ENCODE measurements at regions not wholly inside any gene's neighbourhood (a gene's known extent, or its start where the extent isn't known, plus 50 kb on each side); places are given as distances from the start of the nearest gene placed in this dataset.

DNA sequence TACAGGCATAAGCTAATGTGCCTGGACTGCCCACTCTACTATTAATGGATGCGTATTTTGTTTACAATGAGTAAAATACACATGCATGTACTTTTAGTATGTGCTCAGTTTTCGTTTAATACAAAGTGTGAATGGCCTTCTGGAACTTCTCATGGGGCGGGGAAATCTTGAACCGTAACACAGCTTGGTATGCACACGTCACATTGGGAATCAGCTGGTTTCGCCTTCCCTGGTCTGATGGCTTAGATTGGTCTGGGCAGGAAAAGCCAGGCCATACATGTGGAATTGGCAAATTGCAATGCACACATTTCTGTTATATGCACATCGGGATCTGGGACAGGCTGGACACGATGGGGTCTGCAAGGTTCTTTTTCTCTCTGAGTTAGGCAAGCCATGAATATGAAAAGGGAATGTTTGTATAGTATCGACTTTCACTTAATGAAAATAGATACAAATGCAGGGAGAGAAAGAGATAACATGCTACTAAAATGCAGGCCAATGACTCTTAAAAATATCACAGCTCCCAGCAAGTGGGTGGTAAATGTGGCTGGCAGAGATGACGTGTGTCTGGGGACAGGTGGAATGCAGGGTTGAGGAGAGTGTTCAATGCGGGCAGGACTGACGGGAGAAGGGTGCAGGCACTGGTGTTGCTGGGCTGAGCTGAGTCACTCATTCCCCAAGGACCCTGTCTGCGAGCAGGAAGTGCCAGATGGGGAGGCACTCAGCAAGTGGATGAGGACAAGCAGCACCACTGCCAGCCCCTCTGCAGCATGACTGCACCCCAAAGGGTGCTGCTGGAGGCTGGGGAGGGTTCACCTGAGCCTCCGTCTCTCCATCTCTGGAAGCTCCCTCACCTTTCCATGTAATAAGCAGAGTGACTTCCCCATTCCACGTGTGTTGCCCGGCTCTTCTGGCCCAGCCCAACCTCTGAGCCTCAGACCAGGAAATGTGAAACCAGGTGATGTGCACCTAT lies 204.0 kb upstream of the GPR12 start:
- Mint-ChIP-seq H3K9me3 (no peaks in the 10 kb centered on the region), H3K27me3 (peaks cover 3% of the 10 kb centered on the region), H3K4me1 (no peaks in the 10 kb centered on the region), H3K4me3 (no peak overlapping the region), H3K36me3 (no peaks in the 10 kb centered on the region), H3K27ac (no peak overlapping the region)
- no peak for DNase-seq

DNA sequence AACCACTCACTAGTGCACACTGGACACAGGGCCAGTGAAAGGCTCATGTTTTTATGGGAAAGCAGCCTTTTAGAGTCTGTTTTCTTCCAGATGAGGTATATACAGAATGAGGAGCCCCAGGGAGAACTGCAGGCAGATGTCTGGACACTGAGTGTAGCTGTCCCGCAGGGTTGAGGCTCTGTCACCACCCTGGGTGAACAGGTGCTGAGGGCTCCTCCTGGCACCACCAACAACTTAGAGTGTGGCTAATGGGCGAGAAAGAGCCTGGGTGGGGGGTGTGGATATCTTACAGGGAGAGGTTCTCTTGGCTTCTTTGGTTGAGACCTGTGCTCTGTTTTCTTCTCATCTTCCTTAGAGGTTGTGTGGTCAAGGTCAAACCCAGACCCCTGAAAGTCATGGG lies 202.1 kb upstream of the GPR12 start:
- H3K4me3 Mint-ChIP-seq, result no peak overlapping the region
- H3K27ac Mint-ChIP-seq, result no peak overlapping the region
- no peaks in the 10 kb centered on the region for H3K4me1 Mint-ChIP-seq
- H3K9me3 Mint-ChIP-seq, result no peaks in the 10 kb centered on the region
- peaks cover 3% of the 10 kb centered on the region for H3K27me3 Mint-ChIP-seq
- no peaks in the 10 kb centered on the region for H3K36me3 Mint-ChIP-seq
- DNase-seq, result no peak

DNA sequence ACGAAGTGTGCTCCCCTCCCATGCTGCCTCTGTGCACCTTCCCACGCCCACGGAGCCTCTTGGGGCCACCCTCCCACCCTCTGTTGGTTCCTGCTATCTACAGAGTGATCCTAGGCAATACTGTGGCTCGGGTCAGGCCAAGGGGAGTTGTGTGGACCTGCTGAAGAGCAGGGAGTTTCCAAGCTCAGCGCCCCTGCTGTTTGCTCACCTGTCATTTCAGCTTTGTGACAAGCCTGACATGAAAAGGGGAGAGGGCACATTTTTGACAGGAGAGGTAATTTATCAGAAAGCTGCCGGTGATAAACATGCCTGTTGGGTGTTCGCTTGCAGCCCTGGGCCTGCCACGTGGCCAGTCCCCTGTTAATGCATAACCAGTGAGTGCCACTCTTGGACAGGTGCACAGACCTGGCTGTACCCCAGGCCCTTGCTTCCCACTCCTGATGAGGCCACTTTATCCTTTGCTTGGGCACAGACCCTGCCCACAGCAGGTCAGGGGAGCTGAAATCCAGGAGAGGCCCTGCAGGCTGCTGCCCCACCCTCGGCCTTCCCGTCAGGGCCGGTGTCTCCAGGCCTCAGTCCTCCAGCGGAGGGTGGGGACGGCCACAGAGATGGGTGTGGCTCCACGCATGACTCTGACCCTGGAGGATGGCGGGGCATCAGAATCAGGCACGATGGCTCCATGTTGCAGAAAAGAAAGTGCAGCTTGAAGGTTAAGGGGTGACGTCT lies 201.5 kb upstream of the GPR12 start:
- Mint-ChIP-seq H3K4me1 (no peaks in the 10 kb centered on the region), H3K27ac (no peak overlapping the region), H3K9me3 (no peaks in the 10 kb centered on the region), H3K36me3 (no peaks in the 10 kb centered on the region), H3K4me3 (no peak overlapping the region), H3K27me3 (peaks cover 3% of the 10 kb centered on the region)
- no peak for DNase-seq

DNA sequence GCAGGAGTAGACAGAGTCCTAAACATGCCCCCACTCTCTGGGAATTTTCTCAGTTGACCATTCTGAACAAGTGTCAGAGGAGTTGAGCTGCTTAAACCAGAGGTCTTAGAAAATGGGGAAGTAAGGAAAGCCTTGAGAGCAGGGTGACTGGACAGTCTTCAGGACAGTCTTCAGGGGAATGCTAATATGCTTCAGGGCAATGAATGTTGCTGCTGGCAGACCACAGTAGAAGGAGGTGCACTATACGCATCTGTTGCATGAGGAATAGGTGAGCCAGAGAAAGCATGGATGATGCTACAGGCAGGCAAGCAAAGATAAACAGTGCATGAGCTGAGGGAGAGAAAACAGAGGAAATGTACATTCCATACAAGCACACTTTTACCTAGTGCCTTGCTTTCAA lies 196.6 kb upstream of the GPR12 start:
- H3K36me3 Mint-ChIP-seq, result no peaks in the 10 kb centered on the region
- H3K27me3 Mint-ChIP-seq, result peaks cover 11% of the 10 kb centered on the region
- H3K4me3 Mint-ChIP-seq, result no peak overlapping the region
- no peak overlapping the region for H3K27ac Mint-ChIP-seq
- no peaks in the 10 kb centered on the region for H3K9me3 Mint-ChIP-seq
- no peak for DNase-seq
- no peaks in the 10 kb centered on the region for H3K4me1 Mint-ChIP-seq

DNA sequence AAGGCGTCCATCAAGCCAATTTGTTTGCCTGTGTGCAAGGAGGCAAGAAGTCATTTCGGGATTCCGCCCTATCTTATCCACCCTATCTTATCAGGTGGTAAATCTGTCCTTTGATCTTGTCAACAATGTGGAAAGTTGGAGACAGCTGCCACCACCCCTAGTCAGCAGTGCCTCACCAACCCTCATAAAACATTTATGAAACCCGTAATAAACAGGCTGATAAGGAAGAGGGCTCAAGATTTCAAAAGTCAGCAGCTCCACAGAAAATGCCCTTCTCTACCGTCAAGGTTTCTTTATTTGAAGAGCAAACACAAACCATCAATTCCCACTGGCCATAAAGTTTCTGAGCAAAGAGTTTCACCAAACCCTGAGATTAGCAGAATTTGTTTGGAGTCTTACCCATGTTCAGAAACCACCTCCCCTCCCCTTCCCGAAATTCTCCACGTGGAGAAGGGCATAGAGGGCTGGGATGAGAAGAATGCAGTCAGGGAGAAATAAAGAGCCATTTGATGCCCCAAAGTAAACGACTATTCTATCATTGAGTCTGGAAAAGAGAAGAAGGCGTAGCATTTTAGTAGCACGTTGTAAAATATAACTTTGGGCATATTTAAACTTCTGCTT lies 196.0 kb upstream of the GPR12 start:
- no peaks in the 10 kb centered on the region for H3K4me1 Mint-ChIP-seq
- peaks cover 11% of the 10 kb centered on the region for H3K27me3 Mint-ChIP-seq
- DNase-seq, result no peak
- H3K36me3 Mint-ChIP-seq, result no peaks in the 10 kb centered on the region
- no peak overlapping the region for H3K4me3 Mint-ChIP-seq
- H3K9me3 Mint-ChIP-seq, result no peaks in the 10 kb centered on the region
- no peak overlapping the region for H3K27ac Mint-ChIP-seq

DNA sequence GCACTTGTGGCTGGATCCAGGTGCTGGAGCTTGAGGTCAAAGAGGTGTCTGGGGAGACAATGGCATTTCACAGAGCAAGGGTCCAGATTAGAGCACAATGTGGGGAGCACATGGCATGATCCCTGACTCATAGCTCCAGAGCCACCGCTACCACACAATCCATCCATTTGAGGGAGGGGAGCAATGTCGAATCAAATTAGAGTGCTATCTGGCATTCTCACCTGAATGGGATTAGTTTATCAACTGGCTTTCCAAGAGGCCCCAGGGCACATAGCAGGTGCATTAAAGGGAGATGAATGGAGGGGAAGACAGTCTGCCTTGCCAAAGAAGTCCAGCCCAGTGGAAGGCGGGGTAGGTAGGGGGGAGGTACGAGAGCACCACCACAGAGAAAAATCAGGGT lies 194.4 kb upstream of the GPR12 start:
- Mint-ChIP-seq H3K4me1 (no peaks in the 10 kb centered on the region), H3K9me3 (no peaks in the 10 kb centered on the region), H3K27me3 (peaks cover 8% of the 10 kb centered on the region), H3K27ac (no peak overlapping the region), H3K4me3 (no peak overlapping the region), H3K36me3 (no peaks in the 10 kb centered on the region)
- no peak for DNase-seq

DNA sequence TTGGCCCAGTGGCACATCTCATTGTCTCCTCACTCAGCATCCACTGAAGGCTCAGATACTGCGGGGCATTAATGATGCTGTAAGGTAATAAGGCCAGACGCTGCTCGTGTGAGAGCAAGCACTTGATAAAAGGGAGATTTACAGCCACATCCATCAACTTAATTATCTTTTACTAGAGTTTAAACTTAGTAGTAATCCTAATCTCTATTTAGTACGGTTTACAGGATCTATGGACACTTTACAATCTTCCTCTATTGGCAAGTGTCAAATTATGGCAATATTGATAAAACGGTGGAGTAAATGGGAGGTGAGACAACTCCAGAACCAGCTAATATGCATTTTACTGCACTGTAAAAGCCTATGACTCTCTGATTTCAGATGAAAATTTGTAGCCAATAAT lies 192.7 kb upstream of the GPR12 start:
- no peaks in the 10 kb centered on the region for H3K36me3 Mint-ChIP-seq
- H3K27ac Mint-ChIP-seq, result no peak overlapping the region
- H3K4me3 Mint-ChIP-seq, result no peak overlapping the region
- no peak for DNase-seq
- no peaks in the 10 kb centered on the region for H3K9me3 Mint-ChIP-seq
- peaks cover 8% of the 10 kb centered on the region for H3K27me3 Mint-ChIP-seq
- H3K4me1 Mint-ChIP-seq, result no peaks in the 10 kb centered on the region

DNA sequence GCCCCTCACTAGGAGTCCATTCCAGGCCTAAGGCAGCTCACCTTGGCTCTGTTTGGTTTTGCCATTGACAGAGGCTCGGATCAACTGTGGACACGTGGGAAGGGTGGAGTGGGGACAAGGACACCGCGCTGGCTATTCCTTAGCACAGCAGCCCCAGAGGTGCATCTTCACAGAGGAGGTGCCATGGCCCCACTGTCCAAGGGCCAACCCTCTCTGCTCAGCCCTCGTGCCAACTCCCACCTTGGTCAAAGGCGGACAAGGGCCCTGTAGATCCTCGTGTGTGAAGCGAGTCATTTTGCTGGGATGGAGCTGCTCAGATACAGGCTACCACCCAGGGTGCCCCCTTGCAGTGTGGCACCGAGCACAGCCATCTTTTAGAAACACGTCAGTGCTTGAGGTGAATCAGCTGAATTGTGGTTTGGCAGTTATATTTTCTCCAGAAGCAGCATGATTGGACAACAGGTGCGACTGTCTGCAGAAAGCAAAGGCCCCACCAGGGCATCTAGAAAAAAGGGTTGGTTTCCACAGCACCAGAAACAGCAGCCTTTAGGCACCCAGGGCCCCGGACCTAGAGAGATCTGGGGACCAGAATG lies 192.1 kb upstream of the GPR12 start:
- H3K9me3 Mint-ChIP-seq, result no peaks in the 10 kb centered on the region
- no peaks in the 10 kb centered on the region for H3K36me3 Mint-ChIP-seq
- DNase-seq, result no peak
- no peaks in the 10 kb centered on the region for H3K4me1 Mint-ChIP-seq
- peaks cover 8% of the 10 kb centered on the region for H3K27me3 Mint-ChIP-seq
- H3K4me3 Mint-ChIP-seq, result no peak overlapping the region
- H3K27ac Mint-ChIP-seq, result no peak overlapping the region

DNA sequence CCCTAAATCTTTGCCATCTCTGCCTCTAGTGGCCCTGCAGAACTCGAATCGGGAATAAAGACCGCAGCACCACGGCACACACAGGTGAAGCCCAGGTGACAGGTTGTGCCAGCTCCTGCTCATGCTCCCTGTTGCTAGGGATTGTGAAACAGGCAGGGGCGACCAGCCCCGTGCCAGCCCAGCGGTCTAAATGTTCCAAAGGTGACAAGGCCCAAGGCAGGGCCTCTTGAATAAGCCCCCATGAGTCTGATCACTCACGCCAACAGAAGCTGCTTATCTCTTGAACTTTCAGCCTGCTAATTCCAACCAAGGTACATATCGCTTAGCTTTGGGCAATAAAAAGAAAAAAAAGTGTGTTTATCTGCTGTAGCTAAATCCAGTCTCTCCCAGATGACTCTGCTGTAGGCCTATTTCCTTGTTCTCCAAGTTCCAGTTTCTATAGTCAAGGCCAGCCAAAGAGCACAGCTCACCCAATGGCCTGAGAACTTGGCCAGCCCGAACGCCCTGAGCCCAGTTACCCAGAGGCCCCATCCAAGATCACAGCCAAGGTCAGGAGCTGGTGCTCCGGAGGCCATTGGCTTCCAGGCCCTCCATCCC lies 191.1 kb upstream of the GPR12 start:
- H3K4me3 Mint-ChIP-seq, result no peak overlapping the region
- no peaks in the 10 kb centered on the region for H3K9me3 Mint-ChIP-seq
- H3K27ac Mint-ChIP-seq, result no peak overlapping the region
- H3K27me3 Mint-ChIP-seq, result peaks cover 8% of the 10 kb centered on the region
- H3K36me3 Mint-ChIP-seq, result no peaks in the 10 kb centered on the region
- DNase-seq, result no peak
- no peaks in the 10 kb centered on the region for H3K4me1 Mint-ChIP-seq

DNA sequence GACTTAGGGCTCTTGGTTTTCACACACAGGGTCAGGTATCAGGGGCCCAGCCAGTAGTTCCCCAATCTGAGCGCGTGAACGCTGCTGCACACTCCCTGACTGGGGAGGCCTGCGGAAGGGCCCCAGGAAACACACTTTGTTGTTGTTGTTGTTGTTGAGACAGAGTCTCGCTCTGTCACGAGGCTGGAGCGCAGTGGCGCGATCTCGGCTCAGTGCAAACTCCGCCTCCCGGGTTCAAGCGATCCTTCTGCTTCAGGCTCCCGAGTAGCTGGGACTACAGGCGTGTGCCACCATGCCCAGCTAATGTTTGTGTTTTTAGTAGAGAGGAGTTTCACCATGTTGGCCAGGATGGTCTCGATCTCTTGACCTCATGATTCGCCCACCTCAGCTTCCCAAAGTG lies 190.4 kb upstream of the GPR12 start:
- Mint-ChIP-seq H3K9me3 (no peaks in the 10 kb centered on the region), H3K4me1 (no peaks in the 10 kb centered on the region), H3K4me3 (no peak overlapping the region), H3K36me3 (no peaks in the 10 kb centered on the region), H3K27me3 (peaks cover 5% of the 10 kb centered on the region), H3K27ac (no peak overlapping the region)
- DNase-seq, result no peak

DNA sequence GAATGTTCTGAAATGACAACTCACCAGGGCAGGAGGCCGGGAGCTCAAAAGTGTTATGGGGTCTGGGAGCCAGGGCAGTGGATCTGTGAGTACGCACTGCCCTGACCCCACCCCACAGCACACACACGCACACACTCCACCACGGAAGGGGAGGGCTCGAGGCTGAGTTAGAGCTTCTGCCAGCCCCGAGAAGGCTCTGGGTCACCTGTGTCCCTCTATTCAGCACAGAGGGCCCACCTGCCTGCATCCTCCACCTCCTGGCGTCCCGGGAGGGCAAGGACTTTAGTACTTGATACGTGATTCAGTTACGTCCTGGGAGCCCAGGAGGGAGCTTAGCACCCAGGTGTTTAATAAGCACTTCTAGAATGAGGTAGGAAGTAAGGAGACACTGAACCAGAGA lies 190.0 kb upstream of the GPR12 start:
- H3K36me3 Mint-ChIP-seq, result no peaks in the 10 kb centered on the region
- no peak overlapping the region for H3K4me3 Mint-ChIP-seq
- peaks cover 5% of the 10 kb centered on the region for H3K27me3 Mint-ChIP-seq
- H3K4me1 Mint-ChIP-seq, result no peaks in the 10 kb centered on the region
- no peak overlapping the region for H3K27ac Mint-ChIP-seq
- H3K9me3 Mint-ChIP-seq, result no peaks in the 10 kb centered on the region
- DNase-seq, result no peak

DNA sequence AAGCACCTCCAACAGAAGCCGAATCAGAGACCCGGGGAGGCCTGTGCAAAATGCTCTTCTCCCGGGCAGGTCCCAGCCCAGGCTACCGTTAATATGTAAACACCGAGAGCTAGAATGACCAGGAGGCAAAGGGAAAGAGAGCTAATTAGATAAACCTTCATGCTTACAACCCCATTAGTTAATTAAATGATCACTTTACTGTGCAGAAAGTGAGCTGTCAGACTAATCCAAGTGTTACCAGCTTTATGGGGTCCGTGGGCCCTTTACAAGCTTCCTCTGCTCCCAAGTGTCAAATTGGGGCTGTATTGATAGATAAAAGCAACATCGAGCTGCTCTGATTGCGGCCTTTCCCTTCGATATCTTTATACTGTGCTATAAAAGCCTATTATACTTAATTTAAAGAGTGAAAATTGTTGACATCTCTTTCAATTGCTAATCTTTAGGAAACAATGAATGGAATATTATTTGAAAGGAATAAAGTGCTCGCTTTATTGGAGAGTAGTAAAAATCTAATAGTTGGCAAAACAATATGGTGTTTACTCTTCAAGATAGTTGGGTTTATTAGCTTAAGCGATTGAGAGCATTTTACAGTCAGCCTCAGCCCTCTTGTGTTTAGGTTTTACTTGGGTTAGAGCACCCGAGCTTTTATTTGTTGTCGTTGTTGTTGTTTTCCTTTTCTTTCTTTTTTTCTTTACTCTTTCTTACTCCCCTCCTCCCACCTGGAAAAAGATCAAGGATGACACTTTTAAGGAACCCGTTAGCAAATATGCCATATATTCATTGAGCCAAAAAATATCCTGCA lies 189.3 kb upstream of the GPR12 start:
- H3K36me3 Mint-ChIP-seq, result no peaks in the 10 kb centered on the region
- H3K27me3 Mint-ChIP-seq, result peaks cover 2% of the 10 kb centered on the region
- no peak overlapping the region for H3K27ac Mint-ChIP-seq
- DNase-seq, result no peak
- no peaks in the 10 kb centered on the region for H3K9me3 Mint-ChIP-seq
- H3K4me1 Mint-ChIP-seq, result no peaks in the 10 kb centered on the region
- no peak overlapping the region for H3K4me3 Mint-ChIP-seq

DNA sequence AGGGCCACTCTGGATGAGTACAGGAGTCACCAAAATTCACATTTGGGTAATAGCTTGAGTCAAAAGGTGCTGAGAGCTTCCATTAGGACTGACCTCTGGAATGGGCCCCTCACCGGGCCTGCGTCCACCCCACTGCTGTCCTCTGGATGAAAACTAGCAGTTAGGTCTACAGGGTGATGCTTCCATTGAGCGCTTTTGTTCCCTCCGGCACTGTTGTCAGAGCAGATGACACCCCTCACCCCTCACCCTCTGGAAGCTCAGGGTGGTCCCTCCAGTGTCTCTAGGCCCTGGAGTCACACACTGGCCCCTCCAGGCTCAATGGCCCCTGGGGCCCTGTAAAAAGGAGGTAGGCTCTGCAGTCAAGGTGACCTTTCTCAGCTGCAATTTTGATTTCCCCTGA lies 187.8 kb upstream of the GPR12 start:
- DNase-seq, result no peak
- Mint-ChIP-seq H3K4me3 (no peak overlapping the region), H3K27me3 (no peaks in the 10 kb centered on the region), H3K36me3 (no peaks in the 10 kb centered on the region), H3K9me3 (no peaks in the 10 kb centered on the region), H3K4me1 (no peaks in the 10 kb centered on the region), H3K27ac (no peak overlapping the region)

DNA sequence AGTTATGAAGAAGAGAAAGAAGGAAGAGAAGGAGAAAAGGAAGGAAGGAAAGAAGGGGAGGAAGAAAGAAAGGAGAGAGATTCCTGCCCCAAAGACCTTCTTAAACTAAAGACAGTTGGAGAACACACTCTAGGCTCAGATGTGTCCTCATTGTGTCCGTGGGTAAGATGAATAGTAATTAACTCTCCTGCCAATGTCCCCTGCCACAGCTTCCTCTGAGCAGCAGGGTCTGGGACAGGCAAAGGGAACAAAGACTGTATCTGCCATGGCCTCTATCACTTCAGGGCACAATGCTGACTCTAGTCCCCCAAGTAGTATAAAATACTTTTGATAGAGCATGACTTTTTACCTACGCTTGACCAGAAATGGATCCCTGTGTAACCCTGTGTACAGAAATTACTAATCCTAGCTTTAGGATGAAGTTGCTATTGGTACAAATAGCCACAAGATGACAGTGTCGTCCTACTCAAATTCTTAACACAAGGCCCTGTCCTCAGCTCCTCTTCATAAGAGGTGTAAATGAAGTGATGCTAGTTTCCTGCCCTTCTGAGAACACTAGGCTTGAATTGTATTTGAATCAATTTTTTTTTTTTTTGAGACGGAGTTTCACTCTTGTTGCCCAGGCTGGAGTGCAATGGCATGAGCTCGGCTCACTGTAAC lies 186.2 kb upstream of the GPR12 start:
- no peak for DNase-seq
- H3K27ac Mint-ChIP-seq, result no peak overlapping the region
- H3K9me3 Mint-ChIP-seq, result no peaks in the 10 kb centered on the region

More for the DNA sequence above, 186.2 kb upstream of the GPR12 start:
- no peaks in the 10 kb centered on the region for H3K4me1 Mint-ChIP-seq
- no peak overlapping the region for H3K4me3 Mint-ChIP-seq
- peaks cover 9% of the 10 kb centered on the region for H3K27me3 Mint-ChIP-seq
- no peaks in the 10 kb centered on the region for H3K36me3 Mint-ChIP-seq
